Stimulated activated naive B cell treated with anti-CD40 and anti-IgM and Interleukin-4, amounts not matched to agents 10 μg/mL and 1 μg/mL and 100 μg/mL, for 72 hours (primary cell): ENCODE measurements at regions not wholly inside any gene's neighbourhood (a gene's known extent, or its start where the extent isn't known, plus 50 kb on each side); places are given as distances from the start of the nearest gene placed in this dataset.

Source experiments
- ATAC-seq, 2 donors: fragments of 150-1000 bp; cut with Tn5 transposase; replicated peaks; 2 replicates each; pipeline ENCODE4 v1.10.0; 2021; ENCODE audit warnings: moderate library complexity in 1 of 2
- DNase-seq: peaks from one replicate; pipeline ENCODE4 v3.0.0; 2021
- H3K27ac Mint-ChIP-seq: one replicate; pipeline ENCODE4 v1.8.0; 2022; ENCODE audit warnings: mild to moderate bottlenecking, mixed read lengths
- H3K27me3 Mint-ChIP-seq, 2 donors: one replicate each; pipeline ENCODE4 v1.8.0; 2022; ENCODE audit warnings: mixed read lengths in 2 of 2
- H3K36me3 Mint-ChIP-seq, 2 donors: one replicate each; pipeline ENCODE4 v1.8.0; 2022; ENCODE audit warnings: mixed read lengths in 2 of 2, mild to moderate bottlenecking in 1 of 2
- H3K4me1 Mint-ChIP-seq, 2 donors: one replicate each; pipeline ENCODE4 v1.8.0; 2022; ENCODE audit warnings: mixed read lengths in 2 of 2, mild to moderate bottlenecking in 1 of 2
- H3K4me3 Mint-ChIP-seq, 2 donors: one replicate each; pipeline ENCODE4 v1.8.0; 2022; ENCODE audit warnings: mild to moderate bottlenecking in 2 of 2, mixed read lengths in 2 of 2, moderate library complexity in 1 of 2
- H3K9me3 Mint-ChIP-seq, 2 donors: one replicate each; pipeline ENCODE4 v1.8.0; 2022; ENCODE audit warnings: mixed read lengths in 2 of 2, mild to moderate bottlenecking in 1 of 2

DNA sequence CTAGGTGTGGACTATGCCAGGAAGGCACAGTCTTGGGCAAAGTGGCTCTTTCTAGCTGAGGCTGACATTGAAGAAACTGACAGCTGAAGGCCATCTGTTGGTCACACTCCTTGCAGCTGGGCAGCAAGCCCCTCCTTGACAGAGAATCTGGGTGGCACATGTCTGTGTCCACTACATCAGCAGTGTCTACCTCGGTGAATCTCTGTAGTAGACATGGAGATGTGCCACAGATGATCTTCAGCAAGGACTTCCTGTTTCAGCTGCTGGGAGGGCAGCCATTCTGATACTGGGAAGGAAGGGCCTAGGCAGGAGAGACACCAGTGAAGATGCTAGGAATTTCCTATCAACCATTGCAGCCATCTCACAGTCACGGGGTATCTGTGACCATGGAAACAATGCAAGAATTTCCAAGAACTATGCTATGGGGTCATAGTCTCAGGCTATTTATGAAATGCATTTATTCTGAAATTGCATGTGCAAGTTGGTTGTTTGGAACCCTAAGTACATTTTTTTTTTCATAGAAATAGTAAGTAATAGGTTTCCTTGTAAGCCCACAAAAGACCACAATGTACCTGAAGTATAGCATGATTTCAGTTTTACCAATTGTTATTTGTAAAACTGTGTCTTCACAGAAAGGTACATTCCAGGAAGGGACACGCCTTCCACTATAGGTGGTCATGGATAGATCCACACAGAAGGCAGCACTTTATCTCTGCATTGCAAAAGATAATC is 63.8 kb upstream of the DARS1 start:
- Mint-ChIP-seq H3K4me3 (no peak overlapping the region), H3K27me3 (no peaks in the 10 kb centered on the region), H3K4me1 (peaks cover 38 to 79% of the 10 kb centered on the region in 2 donors), H3K36me3 (no peaks in the 10 kb centered on the region), H3K9me3 (peaks cover 0 to 3% of the 10 kb centered on the region in 2 donors), H3K27ac (peak overlapping the region; percentile 45)
- DNase-seq: no peak
- ATAC-seq: peak; percentile 12 to 53

DNA sequence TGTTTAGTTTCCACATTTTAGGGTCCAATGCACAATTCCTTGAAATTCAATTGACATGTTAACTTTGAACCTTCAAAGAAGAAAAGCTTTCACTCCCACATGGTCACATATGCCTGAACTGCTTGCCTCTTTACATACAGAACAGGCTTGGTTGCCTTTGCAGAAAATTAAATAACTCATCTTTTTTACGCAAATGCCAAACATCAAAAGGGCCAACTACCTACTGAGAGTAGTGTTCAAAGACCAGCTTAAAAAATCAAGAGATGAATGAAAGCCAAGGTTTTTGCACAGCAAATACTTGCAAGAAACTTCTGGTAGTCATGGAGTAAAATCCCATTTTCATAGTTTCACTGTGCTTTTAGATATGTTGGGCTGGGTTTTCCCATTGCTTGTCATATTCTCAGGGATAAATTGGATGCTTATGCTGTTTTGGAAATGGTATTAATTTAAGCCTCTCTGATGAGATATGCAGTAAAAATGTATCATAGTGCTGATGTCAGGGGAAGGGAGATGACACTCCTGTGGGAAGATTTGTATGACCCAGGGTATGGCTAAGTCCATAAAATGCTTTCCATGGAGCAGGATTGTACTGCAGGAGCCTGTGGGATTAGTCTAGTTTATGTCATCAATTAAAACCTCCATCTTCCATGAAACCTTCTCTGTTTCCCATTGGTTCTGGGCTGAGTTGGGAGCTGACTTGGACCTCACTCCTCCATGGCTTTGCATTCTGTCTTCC is 60.6 kb upstream of the DARS1 start:
- peaks cover 25 to 60% of the 10 kb centered on the region in 2 donors for H3K4me1 Mint-ChIP-seq
- H3K36me3 Mint-ChIP-seq: no peaks in the 10 kb centered on the region
- DNase-seq (no peak), ATAC-seq (no peak)
- peaks cover 0 to 3% of the 10 kb centered on the region in 2 donors for H3K9me3 Mint-ChIP-seq
- H3K4me3 Mint-ChIP-seq: no peak overlapping the region
- no peaks in the 10 kb centered on the region for H3K27me3 Mint-ChIP-seq
- H3K27ac Mint-ChIP-seq: no peak overlapping the region

DNA sequence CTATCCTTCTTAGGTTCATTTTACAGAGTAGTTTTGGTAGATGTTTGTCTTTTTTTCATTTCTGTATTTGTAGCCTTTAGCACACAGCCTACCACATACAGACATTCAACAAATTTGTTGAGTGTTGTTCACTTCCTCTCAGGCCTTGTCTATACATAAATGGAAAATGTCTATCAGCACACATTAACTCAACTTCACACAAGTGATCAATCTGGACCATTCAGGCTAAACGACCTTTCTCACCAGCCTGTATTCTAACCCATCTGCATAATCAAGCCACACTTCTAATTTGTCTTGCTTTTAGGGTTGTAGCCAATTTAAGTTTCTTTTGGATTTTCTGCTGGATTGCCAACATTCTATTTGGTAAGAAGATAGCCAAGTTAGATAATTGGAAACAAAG is 59.9 kb upstream of the DARS1 start:
- Mint-ChIP-seq H3K27me3 (no peaks in the 10 kb centered on the region), H3K36me3 (no peaks in the 10 kb centered on the region), H3K27ac (no peak overlapping the region), H3K4me1 (peaks cover 24 to 54% of the 10 kb centered on the region in 2 donors), H3K9me3 (peaks cover 0 to 3% of the 10 kb centered on the region in 2 donors), H3K4me3 (no peak overlapping the region)
- ATAC-seq (peak in 1 of 2 donors; percentile 31), DNase-seq (no peak)
